ENCODE measurements at regions not wholly inside any gene's neighbourhood (a gene's known extent, or its start where the extent isn't known, plus 50 kb on each side); places are given as distances from the start of the nearest gene placed in this dataset.

GRCh38 chr10:29107866-29108498, 180.9 kb upstream of the LYZL1 start:
- Histone ChIP-seq H2AFZ (ENCODE audit: low read depth, low read length) (no peak overlapping the region), H3K9me1 (ENCODE audit: control insufficient read depth, insufficient read depth, low read length) (no peaks in the 10 kb centered on the region), H3K9me3 (replicated peaks; ENCODE audit: control insufficient read depth, insufficient read depth, low read depth, low read length) (no peaks in the 10 kb centered on the region), H3K27me3 (ENCODE audit: control insufficient read depth in 2 of 2, insufficient read depth in 2 of 2, low read length in 2 of 2) (peaks cover 13 to 26% of the 10 kb centered on the region in 2 experiments; a peak in 4 of 5 replicates), H3K36me3 (ENCODE audit: control insufficient read depth, insufficient read depth, low read length) (no peaks in the 10 kb centered on the region), H3K4me1 (replicated peaks in 1 of 2; ENCODE audit: control insufficient read depth in 2 of 2, insufficient read depth in 2 of 2, low read length in 2 of 2) (no peaks in the 10 kb centered on the region), H3K9ac (ENCODE audit: insufficient read depth in 1 of 2, low read depth in 2 of 2, low read length in 2 of 2) (no peak overlapping the region), H3K4me3 (no peak overlapping the region), H4K20me1 (replicated peaks; ENCODE audit: control insufficient read depth, insufficient read depth, low read length) (no peaks in the 10 kb centered on the region; the same call in 1 of the 2 replicates), H3K4me2 (ENCODE audit: insufficient read depth, low read length) (no peak overlapping the region), H3K27ac (ENCODE audit: extremely low read depth, low read depth, low read length) (no peak overlapping the region), H3K79me2 (ENCODE audit: control insufficient read depth, insufficient read depth, low read length) (no peaks in the 10 kb centered on the region)
- in situ Hi-C loops (cut with MboI) (no loop called here), intact Hi-C loops (cut with micrococcal nuclease) (no loop called here)
- ChIA-PET POLR2A (interaction anchor here (2.6 kb wide), 1 partner anchor 24 kb away, joined by 7 read pairs; no protein-coding TSS in a partner anchor), CTCF (ENCODE audit: low intra/inter-chr PET ratio) (no interaction called here)
- BruUV-seq (replicated peaks): no TSS peak
- ATAC-seq (no peak), FAIRE-seq (no peak), DNase-seq (ENCODE audit: extremely low read depth in 1 of 4, low spot score in 3 of 4) (no peak)
- WGBS (ENCODE audit: insufficient coverage, low coverage, missing lambda C conversion rate): 0% methylated on average over 2 of the region's 2 CpGs
- no peak for TF ChIP-seq FOXJ3 (CRISPR knock-in tag; IDR thresholded peaks at IDR 0.05)
- no peak for TF ChIP-seq THAP12 (CRISPR knock-in tag; IDR thresholded peaks at IDR 0.05)
- no peak for TF ChIP-seq RNF219 (CRISPR knock-in tag; IDR thresholded peaks at IDR 0.05)
- TF ChIP-seq PRMT5 (CRISPR knock-in tag; IDR thresholded peaks at IDR 0.05): no peak
- TF ChIP-seq NUFIP1 (IDR thresholded peaks at IDR 0.05; ENCODE audit: partially characterized antibody): no peak
- TF ChIP-seq ZFP30 (CRISPR knock-in tag; IDR thresholded peaks at IDR 0.05; ENCODE audit: borderline replicate concordance): no peak
- no peak for TF ChIP-seq ZNF583 (CRISPR knock-in tag; IDR thresholded peaks at IDR 0.05)
- no peak for TF ChIP-seq STAT5A (IDR thresholded peaks at IDR 0.05; ENCODE audit: borderline replicate concordance, low read length)
- no peak for TF ChIP-seq KDM4B (IDR thresholded peaks at IDR 0.05; ENCODE audit: borderline replicate concordance in 2 of 2, low read depth in 1 of 2)
- no peak for TF ChIP-seq ZFP36 (IDR thresholded peaks at IDR 0.05; ENCODE audit: low read depth, low read length, partially characterized antibody)
- no peak for TF ChIP-seq ERF (CRISPR knock-in tag; IDR thresholded peaks at IDR 0.05)
- TF ChIP-seq KDM5B (IDR thresholded peaks at IDR 0.05; ENCODE audit: insufficient replicate concordance, low read depth, low read length): no peak
- no peak for TF ChIP-seq ZBTB8A (IDR thresholded peaks at IDR 0.05; ENCODE audit: partially characterized antibody)
- TF ChIP-seq GABPB2 (CRISPR knock-in tag; conservative IDR thresholded peaks at IDR 0.05): no peak
- no peak for TF ChIP-seq ZBTB17 (CRISPR knock-in tag; IDR thresholded peaks at IDR 0.05)
- no peak for TF ChIP-seq ZC3H4 (CRISPR knock-in tag; IDR thresholded peaks at IDR 0.05; ENCODE audit: borderline replicate concordance)
- TF ChIP-seq ZNF57 (CRISPR knock-in tag; IDR thresholded peaks at IDR 0.05): no peak
